ENCODE measurements at regions not wholly inside any gene's neighbourhood (a gene's known extent, or its start where the extent isn't known, plus 50 kb on each side); places are given as distances from the start of the nearest gene placed in this dataset.
"Not testable (repeated sequence)": the region's sequence is repeated elsewhere in the genome, so short reads cannot be mapped to it uniquely, and the experiment has no call there.

GRCh38 chr2:239647052-239647819, 246.4 kb upstream of the HDAC4 start:
- intact Hi-C loops (cut with DNase I; ENCODE audit: low total_unique reads) = no loop called here
- Histone ChIP-seq H3K27me3 (no peaks in the 10 kb centered on the region), H3K4me3 (no peak overlapping the region), H3K27ac (no peak overlapping the region), H3K4me1 (no peaks in the 10 kb centered on the region), H3K36me3 (ENCODE audit: low read depth, missing control alignments) (no peaks in the 10 kb centered on the region), H3K9me3 (no peaks in the 10 kb centered on the region)
- no peak for TF ChIP-seq CTCF (IDR thresholded peaks at IDR 0.05)
- TF ChIP-seq POLR2A (IDR thresholded peaks at IDR 0.05) = no peak
- WGBS, 2 donors = 77 to 80% methylated on average over 9 of the region's 9 CpGs
- no peak for DNase-seq

- TF ChIP-seq CTCF (IDR thresholded peaks at IDR 0.05) (no peak), POLR2A (IDR thresholded peaks at IDR 0.05) (no peak)
- intact Hi-C loops (cut with DNase I; ENCODE audit: low total_unique reads) = no loop called here
- no peaks in the 10 kb centered on the region for H3K4me1 ChIP-seq
- H3K9me3 ChIP-seq = no peaks in the 10 kb centered on the region
- H3K27ac ChIP-seq = no peak overlapping the region
- H3K4me3 ChIP-seq = no peak overlapping the region
- DNase-seq = no peak
- H3K36me3 ChIP-seq (ENCODE audit: low read depth, missing control alignments) = no peaks in the 10 kb centered on the region
- WGBS, 2 donors = 78 to 82% methylated on average over 14 of the region's 14 CpGs
- no peaks in the 10 kb centered on the region for H3K27me3 ChIP-seq
These were observed 245.4 kb upstream of the HDAC4 start for GRCh38 chr2:239646184-239646583.

GRCh38 chr2:239644594-239644993, 243.8 kb upstream of the HDAC4 start:
- H3K27ac ChIP-seq; DNase-seq; H3K9me3 ChIP-seq; H3K27me3 ChIP-seq; intact Hi-C loops (cut with DNase I; ENCODE audit: low total_unique reads); H3K36me3 ChIP-seq (ENCODE audit: low read depth, missing control alignments); H3K4me1 ChIP-seq; H3K4me3 ChIP-seq: not testable (repeated sequence)
- WGBS, 2 donors = 85 to 100% methylated on average over 1 to 8 of the region's 25 CpGs

- no peak overlapping the region for H3K4me3 ChIP-seq
- no peaks in the 10 kb centered on the region for H3K4me1 ChIP-seq
- no peak for DNase-seq
- no peak for TF ChIP-seq CTCF (IDR thresholded peaks at IDR 0.05)
- TF ChIP-seq POLR2A (IDR thresholded peaks at IDR 0.05) = no peak
- H3K36me3 ChIP-seq (ENCODE audit: low read depth, missing control alignments) = no peaks in the 10 kb centered on the region
- H3K9me3 ChIP-seq = no peaks in the 10 kb centered on the region
- 49% methylated on average over 7 of the region's 7 CpGs for WGBS, 2 donors
- H3K27me3 ChIP-seq = no peaks in the 10 kb centered on the region
- intact Hi-C loops (cut with DNase I; ENCODE audit: low total_unique reads) = no loop called here
- H3K27ac ChIP-seq = no peak overlapping the region
These were observed 243.2 kb upstream of the HDAC4 start for GRCh38 chr2:239644011-239644410.

GRCh38 chr2:239642406-239643004, 241.7 kb upstream of the HDAC4 start:
- Histone ChIP-seq H3K9me3 (no peaks in the 10 kb centered on the region), H3K4me3 (no peak overlapping the region), H3K4me1 (no peaks in the 10 kb centered on the region), H3K36me3 (ENCODE audit: low read depth, missing control alignments) (no peaks in the 10 kb centered on the region), H3K27ac (no peak overlapping the region), H3K27me3 (no peaks in the 10 kb centered on the region)
- DNase-seq = no peak
- intact Hi-C loops (cut with DNase I; ENCODE audit: low total_unique reads) = no loop called here
- 67 to 84% methylated on average over 3 of the region's 3 CpGs for WGBS, 2 donors
- TF ChIP-seq CTCF (IDR thresholded peaks at IDR 0.05) (no peak), POLR2A (IDR thresholded peaks at IDR 0.05) (no peak)

- H3K27me3 ChIP-seq = not testable (repeated sequence)
These were observed 241.1 kb upstream of the HDAC4 start for GRCh38 chr2:239641904-239642303.

More at GRCh38 chr2:239641904-239642303, 241.1 kb upstream of the HDAC4 start:
- H3K36me3 ChIP-seq (ENCODE audit: low read depth, missing control alignments); H3K4me3 ChIP-seq; H3K9me3 ChIP-seq; DNase-seq; intact Hi-C loops (cut with DNase I; ENCODE audit: low total_unique reads); H3K4me1 ChIP-seq; H3K27ac ChIP-seq: not testable (repeated sequence)
- WGBS, 2 donors = 82 to 83% methylated on average over 10 to 11 of the region's 11 CpGs

All from testis (tissue), 2 donors.